ENCODE measurements at regions not wholly inside any gene's neighbourhood (a gene's known extent, or its start where the extent isn't known, plus 50 kb on each side); places are given as distances from the start of the nearest gene placed in this dataset.
"Not testable (repeated sequence)": the region's sequence is repeated elsewhere in the genome, so short reads cannot be mapped to it uniquely, and the experiment has no call there.

GRCh38 chr10:28986117-28986792 is 302.6 kb upstream of the LYZL1 start:
- H3K4me1 ChIP-seq, result peaks cover 18 to 38% (median 31%) of the 10 kb centered on the region in 10 experiments
- no peaks in the 10 kb centered on the region for H3K36me3 ChIP-seq
- no peak overlapping the region; a peak in 1 of 22 replicates for H3K27ac ChIP-seq
- no peak overlapping the region for H3K4me3 ChIP-seq
- H3K9me3 ChIP-seq (replicated peaks in 1 of 11), result no peaks in the 10 kb centered on the region; a peak in 2 of 22 replicates
- peak overlapping the region in 5 of 11 experiments; percentile 6 to 45 (median 22); a peak in 6 of 22 replicates for H3K4me2 ChIP-seq
- no peaks in the 10 kb centered on the region for H4K20me1 ChIP-seq
- no peaks in the 10 kb centered on the region for H3K27me3 ChIP-seq
- no peak for TF ChIP-seq Cebpa-rat (IDR thresholded peaks at IDR 0.05)
- no peak overlapping the region for H3K9ac ChIP-seq

GRCh38 chr10:28986856-28987255 is 302.0 kb upstream of the LYZL1 start:
- Histone ChIP-seq H3K4me2 (peak overlapping the region in 4 of 11 experiments; percentile 11 to 45 (median 32); a peak in 7 of 22 replicates), H3K4me1 (peaks cover 17 to 33% (median 28%) of the 10 kb centered on the region in 10 experiments), H3K27me3 (no peaks in the 10 kb centered on the region), H3K9me3 (replicated peaks in 1 of 11) (no peaks in the 10 kb centered on the region; a peak in 2 of 22 replicates), H3K27ac (no peak overlapping the region; a peak in 1 of 22 replicates), H4K20me1 (no peaks in the 10 kb centered on the region), H3K4me3 (no peak overlapping the region), H3K9ac (no peak overlapping the region), H3K36me3 (no peaks in the 10 kb centered on the region)
- TF ChIP-seq Cebpa-rat (IDR thresholded peaks at IDR 0.05), result no peak

- peaks cover 17 to 33% (median 28%) of the 10 kb centered on the region in 10 experiments for H3K4me1 ChIP-seq
- H3K4me3 ChIP-seq, result no peak overlapping the region
- H4K20me1 ChIP-seq, result no peaks in the 10 kb centered on the region
- no peak for TF ChIP-seq Cebpa-rat (IDR thresholded peaks at IDR 0.05)
- H3K9ac ChIP-seq, result no peak overlapping the region
- no peaks in the 10 kb centered on the region for H3K27me3 ChIP-seq
- no peaks in the 10 kb centered on the region for H3K36me3 ChIP-seq
- no peaks in the 10 kb centered on the region; a peak in 2 of 22 replicates for H3K9me3 ChIP-seq (replicated peaks in 1 of 11)
- H3K27ac ChIP-seq, result no peak overlapping the region
- peak overlapping the region in 4 of 11 experiments; percentile 9 to 45 (median 18); a peak in 2 of 22 replicates for H3K4me2 ChIP-seq
These were observed 301.1 kb upstream of the LYZL1 start for GRCh38 chr10:28987555-28988320.

- H4K20me1 ChIP-seq, result no peaks in the 10 kb centered on the region
- no peak overlapping the region for H3K9ac ChIP-seq
- no peak overlapping the region for H3K4me3 ChIP-seq
- H3K27me3 ChIP-seq, result no peaks in the 10 kb centered on the region
- H3K4me1 ChIP-seq, result peaks cover 14 to 31% (median 25%) of the 10 kb centered on the region in 10 experiments
- no peaks in the 10 kb centered on the region for H3K36me3 ChIP-seq
- no peaks in the 10 kb centered on the region for H3K9me3 ChIP-seq (replicated peaks in 1 of 11)
- no peak overlapping the region for H3K4me2 ChIP-seq
- no peak for TF ChIP-seq Cebpa-rat (IDR thresholded peaks at IDR 0.05)
- no peak overlapping the region for H3K27ac ChIP-seq
These were observed 299.9 kb upstream of the LYZL1 start for GRCh38 chr10:28988980-28989379.

- Histone ChIP-seq H3K36me3 (no peaks in the 10 kb centered on the region), H3K4me3 (no peak overlapping the region), H3K27me3 (no peaks in the 10 kb centered on the region), H4K20me1 (no peaks in the 10 kb centered on the region), H3K9ac (no peak overlapping the region), H3K4me1 (peaks cover 0 to 14% (median 7%) of the 10 kb centered on the region in 10 experiments; a peak in 9 of 20 replicates), H3K27ac (no peak overlapping the region), H3K4me2 (no peak overlapping the region), H3K9me3 (replicated peaks in 1 of 11) (no peaks in the 10 kb centered on the region)
- no peak for TF ChIP-seq Cebpa-rat (IDR thresholded peaks at IDR 0.05)
These were observed 297.3 kb upstream of the LYZL1 start for GRCh38 chr10:28991333-28992270.

GRCh38 chr10:28993056-28993455 is 295.8 kb upstream of the LYZL1 start:
- no peak for TF ChIP-seq Cebpa-rat (IDR thresholded peaks at IDR 0.05)
- Histone ChIP-seq H3K27ac (no peak overlapping the region), H3K9me3 (replicated peaks in 1 of 11) (no peaks in the 10 kb centered on the region), H3K4me2 (no peak overlapping the region), H3K4me1 (peaks cover 0 to under 1% (median 0%) of the 10 kb centered on the region in 10 experiments; a peak in 2 of 20 replicates), H3K9ac (no peak overlapping the region), H3K36me3 (no peaks in the 10 kb centered on the region), H3K27me3 (no peaks in the 10 kb centered on the region), H4K20me1 (no peaks in the 10 kb centered on the region), H3K4me3 (no peak overlapping the region)

GRCh38 chr10:28993861-28994260 is 295.0 kb upstream of the LYZL1 start:
- H4K20me1 ChIP-seq, result no peaks in the 10 kb centered on the region
- H3K9ac ChIP-seq, result no peak overlapping the region
- H3K4me2 ChIP-seq, result no peak overlapping the region
- H3K4me1 ChIP-seq, result no peaks in the 10 kb centered on the region
- H3K4me3 ChIP-seq, result no peak overlapping the region
- TF ChIP-seq Cebpa-rat (IDR thresholded peaks at IDR 0.05), result no peak
- no peaks in the 10 kb centered on the region for H3K36me3 ChIP-seq
- no peaks in the 10 kb centered on the region for H3K9me3 ChIP-seq (replicated peaks in 1 of 11)
- H3K27ac ChIP-seq, result no peak overlapping the region
- H3K27me3 ChIP-seq, result no peaks in the 10 kb centered on the region

- not testable (repeated sequence) for H4K20me1 ChIP-seq; H3K27me3 ChIP-seq; H3K9me3 ChIP-seq (replicated peaks in 1 of 11); H3K4me3 ChIP-seq; H3K4me1 ChIP-seq; H3K27ac ChIP-seq; H3K9ac ChIP-seq; H3K4me2 ChIP-seq; H3K36me3 ChIP-seq
These were observed 294.1 kb upstream of the LYZL1 start for GRCh38 chr10:28994802-28995201.

GRCh38 chr10:28995497-28995896 is 293.4 kb upstream of the LYZL1 start:
- Histone ChIP-seq H3K9ac (no peak overlapping the region), H3K9me3 (replicated peaks in 1 of 11) (no peaks in the 10 kb centered on the region), H3K36me3 (no peaks in the 10 kb centered on the region), H3K4me3 (no peak overlapping the region), H4K20me1 (no peaks in the 10 kb centered on the region), H3K4me1 (no peaks in the 10 kb centered on the region), H3K27me3 (no peaks in the 10 kb centered on the region), H3K4me2 (no peak overlapping the region), H3K27ac (no peak overlapping the region)
- no peak for TF ChIP-seq Cebpa-rat (IDR thresholded peaks at IDR 0.05)
